ENCODE measurements at regions not wholly inside any gene's neighbourhood (a gene's known extent, or its start where the extent isn't known, plus 50 kb on each side); places are given as distances from the start of the nearest gene placed in this dataset.

GRCh38 chr9:119991797-119992196 is 588.2 kb downstream of the CDK5RAP2 start:
- DNase-seq, result no peak

GRCh38 chr9:119986713-119987112 is 593.3 kb downstream of the CDK5RAP2 start:
- DNase-seq, result no peak

GRCh38 chr9:119986205-119986604 is 593.8 kb downstream of the CDK5RAP2 start:
- DNase-seq, result peak in 1 of 2 experiments; percentile 40

- DNase-seq, result no peak
Measured at GRCh38 chr9:119974026-119974425, 604.8 kb upstream of the BRINP1 start.

GRCh38 chr9:119968836-119969707 is 599.8 kb upstream of the BRINP1 start:
- peak; percentile 66 to 76 for DNase-seq

GRCh38 chr9:119967867-119968535 is 598.8 kb upstream of the BRINP1 start:
- no peak for DNase-seq

- no peak for DNase-seq
Measured at GRCh38 chr9:119963798-119964372, 594.6 kb upstream of the BRINP1 start.

GRCh38 chr9:119963258-119963797 is 594.1 kb upstream of the BRINP1 start:
- no peak for DNase-seq

GRCh38 chr9:119961774-119962424 is 592.7 kb upstream of the BRINP1 start:
- no peak for DNase-seq

- no peak for DNase-seq
Measured at GRCh38 chr9:119959846-119960545, 590.8 kb upstream of the BRINP1 start.

- DNase-seq, result no peak
Measured at GRCh38 chr9:119956111-119956510, 586.9 kb upstream of the BRINP1 start.

- no peak for DNase-seq
Measured at GRCh38 chr9:119955276-119955675, 586.0 kb upstream of the BRINP1 start.

GRCh38 chr9:119951591-119951990 is 582.4 kb upstream of the BRINP1 start:
- no peak for DNase-seq

- no peak for DNase-seq
Measured at GRCh38 chr9:119951090-119951489, 581.9 kb upstream of the BRINP1 start.

- DNase-seq, result no peak
Measured at GRCh38 chr9:119945686-119946085, 576.5 kb upstream of the BRINP1 start.

- DNase-seq, result no peak
Measured at GRCh38 chr9:119941091-119941490, 571.9 kb upstream of the BRINP1 start.

GRCh38 chr9:119938871-119939270 is 569.6 kb upstream of the BRINP1 start:
- peak in 1 of 2 experiments; percentile 39 for DNase-seq

- DNase-seq, result no peak
Measured at GRCh38 chr9:119934497-119934896, 565.3 kb upstream of the BRINP1 start.

- DNase-seq, result no peak
Measured at GRCh38 chr9:119933191-119933590, 564.0 kb upstream of the BRINP1 start.

GRCh38 chr9:119924736-119925135 is 555.5 kb upstream of the BRINP1 start:
- no peak for DNase-seq

GRCh38 chr9:119917175-119917574 is 547.9 kb upstream of the BRINP1 start:
- DNase-seq, result no peak

GRCh38 chr9:119907056-119907455 is 537.8 kb upstream of the BRINP1 start:
- DNase-seq, result no peak

Data from NCI-H2081 (cell line).